HG02759 (cell line): ENCODE measurements at regions not wholly inside any gene's neighbourhood (a gene's known extent, or its start where the extent isn't known, plus 50 kb on each side); places are given as distances from the start of the nearest gene placed in this dataset.

ENCODE experiments used
- ATAC-seq: cut with Tn5 transposase; IDR thresholded peaks from one replicate; pipeline ENCODE4 v1.9.1; 2021; ENCODE audit warnings: mild to moderate bottlenecking, moderate library complexity; ENCODE audit not compliant: unreplicated experiment

GRCh38 chrX:113935518-113935917 lies 648.4 kb upstream of the HTR2C start:
- ATAC-seq = no peak

- no peak for ATAC-seq
Measured at GRCh38 chrX:113933931-113934330, 650.0 kb upstream of the HTR2C start.

- peak; percentile 48 for ATAC-seq
Measured at GRCh38 chrX:113929004-113929403, 654.9 kb upstream of the HTR2C start.

- no peak for ATAC-seq
Measured at GRCh38 chrX:113920661-113921060, 663.2 kb upstream of the HTR2C start.

GRCh38 chrX:113919387-113919786 lies 664.5 kb upstream of the HTR2C start:
- no peak for ATAC-seq

GRCh38 chrX:113906168-113906567 lies 677.7 kb upstream of the HTR2C start:
- no peak for ATAC-seq

- ATAC-seq = no peak
Measured at GRCh38 chrX:113892891-113893290, 691.0 kb upstream of the HTR2C start.

- ATAC-seq = no peak
Measured at GRCh38 chrX:113892401-113892800, 691.5 kb upstream of the HTR2C start.

GRCh38 chrX:113873056-113873455 lies 710.8 kb upstream of the HTR2C start:
- ATAC-seq = no peak

GRCh38 chrX:113868711-113869110 lies 715.2 kb upstream of the HTR2C start:
- ATAC-seq = no peak

GRCh38 chrX:113868177-113868576 lies 715.7 kb upstream of the HTR2C start:
- no peak for ATAC-seq

GRCh38 chrX:113849408-113849807 lies 734.5 kb upstream of the HTR2C start:
- ATAC-seq = no peak

GRCh38 chrX:113833096-113834055 lies 750.5 kb upstream of the HTR2C start:
- ATAC-seq = no peak

GRCh38 chrX:113828470-113828869 lies 755.4 kb upstream of the HTR2C start:
- ATAC-seq = no peak

GRCh38 chrX:113818346-113818745 lies 765.5 kb upstream of the HTR2C start:
- ATAC-seq = no peak

GRCh38 chrX:113804819-113805218 lies 779.1 kb upstream of the HTR2C start:
- no peak for ATAC-seq

- ATAC-seq = no peak
Measured at GRCh38 chrX:113804291-113804690, 779.6 kb upstream of the HTR2C start.

GRCh38 chrX:113802837-113803236 lies 781.0 kb upstream of the HTR2C start:
- no peak for ATAC-seq

GRCh38 chrX:113800955-113801354 lies 782.9 kb upstream of the HTR2C start:
- ATAC-seq = no peak

- ATAC-seq = no peak
Measured at GRCh38 chrX:113793563-113793962, 790.3 kb upstream of the HTR2C start.

- ATAC-seq = no peak
Measured at GRCh38 chrX:113790987-113791386, 792.9 kb upstream of the HTR2C start.

GRCh38 chrX:113784754-113785153 lies 799.1 kb upstream of the HTR2C start:
- ATAC-seq = peak; percentile 69

GRCh38 chrX:113770806-113771205 lies 813.1 kb upstream of the HTR2C start:
- no peak for ATAC-seq
